Endodermal cell (in vitro differentiated cells): ENCODE measurements at regions not wholly inside any gene's neighbourhood (a gene's known extent, or its start where the extent isn't known, plus 50 kb on each side); places are given as distances from the start of the nearest gene placed in this dataset.

Source experiments
- DNase-seq: peaks from one replicate; pipeline ENCODE4 v3.0.0-alpha.2; 2017
- H3K27ac ChIP-seq: 2 replicates; pipeline ENCODE4 v1.5.1; 2013; ENCODE audit warnings: mild to moderate bottlenecking, low read depth, low read length, moderate library complexity
- H3K27me3 ChIP-seq: 2 replicates; pipeline ENCODE4 v1.6.1; 2013; ENCODE audit warnings: mild to moderate bottlenecking, low read length, moderate library complexity; ENCODE audit not compliant: insufficient read depth, control insufficient read depth, poor library complexity, severe bottlenecking
- H3K36me3 ChIP-seq: 2 replicates; pipeline ENCODE4 v1.7.0; 2013; ENCODE audit warnings: mild to moderate bottlenecking, low read length, moderate library complexity; ENCODE audit not compliant: control insufficient read depth, insufficient read depth
- H3K4me1 ChIP-seq: one replicate; pipeline ENCODE4 v1.7.0; 2013; ENCODE audit warnings: low read length; ENCODE audit not compliant: control insufficient read depth, insufficient read depth
- H3K4me3 ChIP-seq: 2 replicates; pipeline ENCODE4 v1.5.1; 2013; ENCODE audit warnings: mild to moderate bottlenecking, low read length, moderate library complexity
- H3K9ac ChIP-seq: 2 replicates; pipeline ENCODE4 v1.6.1; 2013; ENCODE audit warnings: mild to moderate bottlenecking, low read length, moderate library complexity; ENCODE audit not compliant: poor library complexity, severe bottlenecking; ENCODE audit errors: extremely low read depth
- H3K9me3 ChIP-seq: 2 replicates; pipeline ENCODE4 v1.6.1; 2013; ENCODE audit warnings: mild to moderate bottlenecking, low read length, moderate library complexity; ENCODE audit not compliant: control insufficient read depth
- H3K27ac Mint-ChIP-seq: 2 replicates; pipeline ENCODE4 v1.8.0; 2020; ENCODE audit warnings: mixed read lengths
- H3K27me3 Mint-ChIP-seq: 2 replicates; pipeline ENCODE4 v1.8.0; 2021; ENCODE audit warnings: mild to moderate bottlenecking, mixed read lengths; ENCODE audit not compliant: insufficient read depth
- H3K36me3 Mint-ChIP-seq: 2 replicates; pipeline ENCODE4 v1.8.0; 2020; ENCODE audit warnings: low read depth, mixed read lengths
- H3K4me1 Mint-ChIP-seq: 2 replicates; pipeline ENCODE4 v1.8.0; 2020; ENCODE audit warnings: mixed read lengths
- H3K4me3 Mint-ChIP-seq: 2 replicates; pipeline ENCODE4 v1.8.0; 2020; ENCODE audit warnings: mild to moderate bottlenecking, moderate library complexity, mixed read lengths
- H3K9me3 Mint-ChIP-seq: 2 replicates; pipeline ENCODE4 v1.8.0; 2020; ENCODE audit warnings: mild to moderate bottlenecking, mixed read lengths
- WGBS, 2 experiments: methylation state at CpG; one replicate each; pipeline versions ENCODE4 v1.1.5 to v1.1.7; 2013; ENCODE audit warnings: missing lambda C conversion rate in 2 of 2, mixed read lengths in 1 of 2; ENCODE audit not compliant: insufficient coverage in 1 of 2, insufficient read length in 1 of 2; 5-methylcytosine and 5-hydroxymethylcytosine counted together
- TF ChIP-seq, protein P1 (sequence below): fragments of 200-600 bp; sonication (generic); conservative IDR thresholded peaks from 2 replicates; pipeline ENCODE4 v1.5.0; 2021; ENCODE audit warnings: antibody characterized with exemption, mild to moderate bottlenecking

DNA sequence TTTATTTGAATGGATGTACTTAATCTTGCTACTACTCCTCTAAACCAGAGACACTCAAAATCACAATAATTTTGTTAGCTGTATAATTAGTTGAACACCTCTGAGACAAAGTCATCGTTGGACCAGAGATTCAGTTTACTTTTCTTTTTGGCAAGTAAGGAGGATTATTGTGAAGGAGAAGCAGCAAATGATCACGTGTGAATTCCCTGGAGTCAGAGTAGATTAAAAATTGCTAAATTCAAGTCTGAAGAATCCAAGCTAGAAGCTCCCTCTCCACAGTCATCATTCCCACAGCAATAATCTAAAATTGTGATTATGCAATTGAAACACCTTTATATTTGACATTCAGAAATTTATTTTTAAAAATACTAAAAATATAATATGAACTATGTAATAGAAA lies 484.4 kb downstream of the CMPK2 start:
- Mint-ChIP-seq H3K4me3 (no peak overlapping the region), H3K4me1 (no peaks in the 10 kb centered on the region), H3K36me3 (no peaks in the 10 kb centered on the region), H3K9me3 (peaks cover 5% of the 10 kb centered on the region), H3K27me3 (peaks cover 2% of the 10 kb centered on the region), H3K27ac (no peak overlapping the region)
- Histone ChIP-seq H3K27ac (no peak overlapping the region), H3K9ac (no peak overlapping the region), H3K4me1 (no peaks in the 10 kb centered on the region), H3K27me3 (no peaks in the 10 kb centered on the region), H3K4me3 (no peak overlapping the region), H3K9me3 (no peaks in the 10 kb centered on the region), H3K36me3 (no peaks in the 10 kb centered on the region)
- DNase-seq: no peak
- 93% methylated on average over 2 of the region's 2 CpGs; no CpG with 5 or more reads in 1 of the 2 experiments for WGBS, 2 experiments
- TF ChIP-seq, protein P1, sequence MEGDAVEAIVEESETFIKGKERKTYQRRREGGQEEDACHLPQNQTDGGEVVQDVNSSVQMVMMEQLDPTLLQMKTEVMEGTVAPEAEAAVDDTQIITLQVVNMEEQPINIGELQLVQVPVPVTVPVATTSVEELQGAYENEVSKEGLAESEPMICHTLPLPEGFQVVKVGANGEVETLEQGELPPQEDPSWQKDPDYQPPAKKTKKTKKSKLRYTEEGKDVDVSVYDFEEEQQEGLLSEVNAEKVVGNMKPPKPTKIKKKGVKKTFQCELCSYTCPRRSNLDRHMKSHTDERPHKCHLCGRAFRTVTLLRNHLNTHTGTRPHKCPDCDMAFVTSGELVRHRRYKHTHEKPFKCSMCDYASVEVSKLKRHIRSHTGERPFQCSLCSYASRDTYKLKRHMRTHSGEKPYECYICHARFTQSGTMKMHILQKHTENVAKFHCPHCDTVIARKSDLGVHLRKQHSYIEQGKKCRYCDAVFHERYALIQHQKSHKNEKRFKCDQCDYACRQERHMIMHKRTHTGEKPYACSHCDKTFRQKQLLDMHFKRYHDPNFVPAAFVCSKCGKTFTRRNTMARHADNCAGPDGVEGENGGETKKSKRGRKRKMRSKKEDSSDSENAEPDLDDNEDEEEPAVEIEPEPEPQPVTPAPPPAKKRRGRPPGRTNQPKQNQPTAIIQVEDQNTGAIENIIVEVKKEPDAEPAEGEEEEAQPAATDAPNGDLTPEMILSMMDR: no peak

DNA sequence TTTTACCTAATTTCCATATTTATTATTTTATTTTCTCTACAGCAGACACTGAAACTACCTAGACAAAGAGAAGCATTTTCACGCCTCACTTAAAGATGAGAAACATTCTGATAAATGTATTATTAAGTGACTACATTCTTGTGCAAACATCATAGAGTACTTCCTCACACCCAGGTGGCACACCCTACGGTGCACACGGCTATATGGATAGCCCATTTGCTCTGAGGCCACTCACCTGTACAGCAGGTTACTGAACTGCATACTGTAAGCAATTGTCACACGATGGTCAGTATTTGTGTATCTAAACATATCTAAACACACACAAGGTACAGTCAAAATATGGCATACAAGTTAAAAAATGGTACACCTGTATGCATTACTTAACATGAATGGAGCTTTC lies 481.4 kb downstream of the CMPK2 start:
- TF ChIP-seq, protein P1: no peak
- Histone ChIP-seq H3K9ac (no peak overlapping the region), H3K27me3 (no peaks in the 10 kb centered on the region), H3K27ac (no peak overlapping the region), H3K9me3 (no peaks in the 10 kb centered on the region), H3K36me3 (no peaks in the 10 kb centered on the region), H3K4me1 (no peaks in the 10 kb centered on the region), H3K4me3 (no peak overlapping the region)
- no peaks in the 10 kb centered on the region for H3K9me3 Mint-ChIP-seq
- DNase-seq: no peak
- no peak overlapping the region for H3K27ac Mint-ChIP-seq
- no peaks in the 10 kb centered on the region for H3K27me3 Mint-ChIP-seq
- WGBS, 2 experiments: 92% methylated on average over 4 of the region's 4 CpGs; no CpG with 5 or more reads in 1 of the 2 experiments
- H3K36me3 Mint-ChIP-seq: no peaks in the 10 kb centered on the region
- no peaks in the 10 kb centered on the region for H3K4me1 Mint-ChIP-seq
- no peak overlapping the region for H3K4me3 Mint-ChIP-seq

DNA sequence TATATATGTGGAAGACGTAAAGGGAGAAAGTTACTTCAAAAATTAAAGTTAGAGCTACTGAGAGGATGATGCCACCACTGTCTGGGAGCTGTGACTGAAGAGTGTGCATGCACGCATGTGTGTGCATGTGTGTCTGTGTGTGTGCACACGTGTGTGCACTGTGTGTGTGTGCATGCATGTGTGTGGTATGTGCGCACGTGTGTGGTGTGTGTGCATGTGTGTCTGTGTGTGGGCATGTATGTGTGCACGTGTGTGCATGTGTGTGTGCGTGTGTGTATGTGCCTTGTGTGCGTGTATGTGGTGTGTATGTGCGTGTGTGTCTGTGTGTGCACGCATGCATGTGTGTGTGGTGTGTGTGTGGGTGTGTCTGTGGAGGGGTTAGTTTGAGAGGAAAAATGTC lies 473.4 kb downstream of the CMPK2 start:
- H3K4me3 ChIP-seq: no peak overlapping the region
- DNase-seq: no peak
- TF ChIP-seq, protein P1: no peak
- no peaks in the 10 kb centered on the region for H3K36me3 Mint-ChIP-seq
- H3K27me3 Mint-ChIP-seq: no peaks in the 10 kb centered on the region
- no peak overlapping the region for H3K27ac Mint-ChIP-seq
- H3K9me3 Mint-ChIP-seq: no peaks in the 10 kb centered on the region
- no peaks in the 10 kb centered on the region for H3K4me1 Mint-ChIP-seq
- H3K9me3 ChIP-seq: no peaks in the 10 kb centered on the region
- no peak overlapping the region for H3K27ac ChIP-seq
- no peak overlapping the region for H3K4me3 Mint-ChIP-seq
- H3K4me1 ChIP-seq: no peaks in the 10 kb centered on the region
- no peaks in the 10 kb centered on the region for H3K27me3 ChIP-seq
- no peak overlapping the region for H3K9ac ChIP-seq
- no peaks in the 10 kb centered on the region for H3K36me3 ChIP-seq
- WGBS, 2 experiments: 92 to 93% methylated on average over 8 to 10 of the region's 10 CpGs
